Activated B cell treated with CpG ODN at 0.5 μM for 24 hours (primary cell): ENCODE measurements at regions not wholly inside any gene's neighbourhood (a gene's known extent, or its start where the extent isn't known, plus 50 kb on each side); places are given as distances from the start of the nearest gene placed in this dataset.

ENCODE experiments used
- ATAC-seq: fragments of 200-7000 bp; cut with Tn5 transposase; one replicate; pipeline ENCODE4 v1.10.0; 2021; ENCODE audit warnings: low read depth, mild to moderate bottlenecking, moderate library complexity
- CTCF ChIA-PET: fragments of 350-600 bp; sonication (Branson Sonifier 250); formaldehyde crosslinking; loops from one replicate; lab custom pipeline; 2021; ENCODE audit warnings: antibody characterized with exemption; lab: Charles Lee
- POLR2A ChIA-PET: fragments of 350-600 bp; sonication (Branson Sonifier 250); formaldehyde crosslinking; loops from one replicate; lab custom pipeline; 2021; ENCODE audit warnings: antibody characterized with exemption; lab: Charles Lee
- DNase-seq: peaks from one replicate; pipeline ENCODE4 v3.0.0; 2022
- H3K27ac Mint-ChIP-seq: one replicate; pipeline ENCODE4 v1.8.0; 2020; ENCODE audit warnings: mixed read lengths
- H3K27me3 Mint-ChIP-seq: one replicate; pipeline ENCODE4 v1.8.0; 2021; ENCODE audit warnings: mixed read lengths
- H3K36me3 Mint-ChIP-seq: one replicate; pipeline ENCODE4 v1.8.0; 2021; ENCODE audit warnings: low read depth, mixed read lengths
- H3K4me1 Mint-ChIP-seq: one replicate; pipeline ENCODE4 v1.8.0; 2021; ENCODE audit warnings: mixed read lengths
- H3K4me3 Mint-ChIP-seq: one replicate; pipeline ENCODE4 v1.8.0; 2020; ENCODE audit warnings: mild to moderate bottlenecking, mixed read lengths
- H3K9me3 Mint-ChIP-seq: one replicate; pipeline ENCODE4 v1.8.0; 2020; ENCODE audit warnings: mixed read lengths
- intact Hi-C: fragments of 100-400 bp; cut with micrococcal nuclease; formaldehyde crosslinking; loops from one replicate; pipeline ENCODE4 v1.15.1; 2024
- TF ChIP-seq, protein P1 (sequence below): fragments of 200-600 bp; IDR thresholded peaks from one replicate; pipeline ENCODE4 v1.8.0; 2022; ENCODE audit warnings: antibody characterized with exemption, mild to moderate bottlenecking

DNA sequence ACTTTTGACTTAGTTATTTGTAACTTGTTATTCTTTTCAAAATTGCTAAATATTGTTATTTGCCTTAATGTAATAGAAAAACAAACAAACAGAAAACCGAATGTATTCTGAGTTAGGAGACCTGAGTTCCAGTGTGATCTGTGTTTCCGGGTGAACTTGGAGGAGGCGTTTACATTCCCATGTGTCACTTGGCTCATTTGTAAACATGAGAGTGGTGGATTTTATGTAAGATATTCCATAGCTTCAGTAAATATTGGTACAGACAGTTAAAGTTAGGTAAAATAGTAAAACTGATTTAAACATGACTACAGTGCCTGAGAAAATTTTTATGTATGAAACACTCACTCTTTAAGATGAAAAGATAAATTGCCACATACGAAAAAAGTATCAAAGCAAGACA lies 287.3 kb upstream of the POU1F1 start:
- TF ChIP-seq, protein P1, sequence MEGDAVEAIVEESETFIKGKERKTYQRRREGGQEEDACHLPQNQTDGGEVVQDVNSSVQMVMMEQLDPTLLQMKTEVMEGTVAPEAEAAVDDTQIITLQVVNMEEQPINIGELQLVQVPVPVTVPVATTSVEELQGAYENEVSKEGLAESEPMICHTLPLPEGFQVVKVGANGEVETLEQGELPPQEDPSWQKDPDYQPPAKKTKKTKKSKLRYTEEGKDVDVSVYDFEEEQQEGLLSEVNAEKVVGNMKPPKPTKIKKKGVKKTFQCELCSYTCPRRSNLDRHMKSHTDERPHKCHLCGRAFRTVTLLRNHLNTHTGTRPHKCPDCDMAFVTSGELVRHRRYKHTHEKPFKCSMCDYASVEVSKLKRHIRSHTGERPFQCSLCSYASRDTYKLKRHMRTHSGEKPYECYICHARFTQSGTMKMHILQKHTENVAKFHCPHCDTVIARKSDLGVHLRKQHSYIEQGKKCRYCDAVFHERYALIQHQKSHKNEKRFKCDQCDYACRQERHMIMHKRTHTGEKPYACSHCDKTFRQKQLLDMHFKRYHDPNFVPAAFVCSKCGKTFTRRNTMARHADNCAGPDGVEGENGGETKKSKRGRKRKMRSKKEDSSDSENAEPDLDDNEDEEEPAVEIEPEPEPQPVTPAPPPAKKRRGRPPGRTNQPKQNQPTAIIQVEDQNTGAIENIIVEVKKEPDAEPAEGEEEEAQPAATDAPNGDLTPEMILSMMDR, result no peak
- no peaks in the 10 kb centered on the region for H3K4me1 Mint-ChIP-seq
- H3K27me3 Mint-ChIP-seq, result no peaks in the 10 kb centered on the region
- intact Hi-C loops, result no loop called here
- ChIA-PET CTCF (no interaction called here), POLR2A (no interaction called here)
- H3K27ac Mint-ChIP-seq, result no peak overlapping the region
- H3K4me3 Mint-ChIP-seq, result no peak overlapping the region
- H3K36me3 Mint-ChIP-seq, result no peaks in the 10 kb centered on the region
- no peak for DNase-seq
- H3K9me3 Mint-ChIP-seq, result no peaks in the 10 kb centered on the region
- no peak for ATAC-seq

DNA sequence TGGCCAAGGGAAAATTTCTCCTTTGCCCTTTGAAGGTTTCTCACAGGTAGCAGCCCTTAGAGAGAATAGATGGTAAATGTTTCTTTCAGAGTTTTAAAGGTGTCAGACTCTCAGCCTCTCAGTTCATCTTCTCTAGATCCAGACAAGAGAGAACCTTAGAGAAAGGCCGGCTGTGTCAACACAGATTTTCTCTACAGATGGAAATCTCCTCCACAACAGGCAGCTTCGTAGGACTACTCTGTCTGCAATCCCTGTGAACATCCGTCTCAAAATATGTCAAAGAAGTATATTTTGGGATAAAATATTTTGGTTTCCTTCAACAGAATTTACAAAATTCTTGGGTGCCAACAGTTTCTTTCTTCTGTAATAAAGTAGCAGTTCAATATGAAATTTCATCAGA lies 282.1 kb upstream of the POU1F1 start:
- ATAC-seq (no peak), DNase-seq (no peak)
- no peaks in the 10 kb centered on the region for H3K27me3 Mint-ChIP-seq
- no peak overlapping the region for H3K27ac Mint-ChIP-seq
- no peak overlapping the region for H3K4me3 Mint-ChIP-seq
- CTCF ChIA-PET, result no interaction called here
- intact Hi-C loops, result loop anchor here (10.0 kb wide), 1 partner anchor 556 kb away; no protein-coding TSS in a partner anchor
- no peaks in the 10 kb centered on the region for H3K36me3 Mint-ChIP-seq
- H3K4me1 Mint-ChIP-seq, result no peaks in the 10 kb centered on the region
- H3K9me3 Mint-ChIP-seq, result no peaks in the 10 kb centered on the region
- POLR2A ChIA-PET, result no interaction called here
- TF ChIP-seq, protein P1, result no peak

- TF ChIP-seq, protein P1, result no peak
- Mint-ChIP-seq H3K9me3 (no peaks in the 10 kb centered on the region), H3K4me1 (no peaks in the 10 kb centered on the region), H3K36me3 (no peaks in the 10 kb centered on the region), H3K4me3 (no peak overlapping the region), H3K27me3 (peaks cover 1% of the 10 kb centered on the region), H3K27ac (no peak overlapping the region)
- intact Hi-C loops, result loop anchor here (10.0 kb wide), 1 partner anchor 560 kb away; no protein-coding TSS in a partner anchor
- no peak for DNase-seq
- ChIA-PET POLR2A (no interaction called here), CTCF (no interaction called here)
- no peak for ATAC-seq
Observed at GRCh38 chr3:87555290-87555689, 278.9 kb upstream of the POU1F1 start.

DNA sequence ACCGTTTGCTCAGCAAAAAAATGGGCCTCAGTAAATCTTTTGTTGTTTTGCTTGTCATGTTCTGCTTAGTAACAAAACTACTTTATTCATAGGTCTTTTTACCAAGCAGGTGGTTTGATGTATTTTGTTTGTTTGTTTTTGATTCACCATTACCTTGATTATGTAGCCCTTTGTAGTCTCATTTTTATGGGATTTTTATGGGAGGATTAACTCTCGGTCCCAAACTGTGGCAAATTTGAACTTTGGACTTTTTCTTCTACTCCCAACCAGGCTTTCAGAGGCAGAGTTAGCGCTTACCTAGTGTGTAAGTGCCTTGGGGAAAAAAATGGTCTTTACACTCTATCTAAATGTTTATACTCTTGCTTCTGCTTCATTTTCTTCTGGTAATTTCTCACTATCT lies 276.7 kb upstream of the POU1F1 start:
- H3K27me3 Mint-ChIP-seq, result peaks cover 3% of the 10 kb centered on the region
- intact Hi-C loops, result loop anchor here (10.0 kb wide), 1 partner anchor 562 kb away; no protein-coding TSS in a partner anchor
- H3K27ac Mint-ChIP-seq, result no peak overlapping the region
- TF ChIP-seq, protein P1, result no peak
- no peak for DNase-seq
- H3K36me3 Mint-ChIP-seq, result no peaks in the 10 kb centered on the region
- ChIA-PET POLR2A (no interaction called here), CTCF (no interaction called here)
- H3K4me3 Mint-ChIP-seq, result no peak overlapping the region
- no peaks in the 10 kb centered on the region for H3K4me1 Mint-ChIP-seq
- ATAC-seq, result no peak
- H3K9me3 Mint-ChIP-seq, result no peaks in the 10 kb centered on the region

DNA sequence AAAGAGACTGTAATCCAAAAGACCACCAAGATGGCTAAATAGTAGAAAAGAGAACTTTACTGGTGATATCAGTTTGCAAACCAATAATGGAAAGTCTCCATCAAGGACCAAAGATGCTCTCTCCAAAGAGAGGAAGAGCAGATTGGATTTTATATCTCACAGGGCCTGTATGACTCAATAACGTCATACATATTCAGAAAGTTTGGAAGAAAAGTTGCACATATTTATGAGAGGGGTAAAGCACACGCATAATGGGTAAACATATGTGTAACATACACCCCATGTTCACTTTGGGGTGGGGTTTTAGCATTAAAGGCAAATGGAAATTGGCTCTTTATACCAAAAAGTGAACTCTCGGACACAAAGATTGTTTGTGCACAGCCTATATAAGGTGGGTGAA lies 274.5 kb upstream of the POU1F1 start:
- no peak overlapping the region for H3K4me3 Mint-ChIP-seq
- H3K36me3 Mint-ChIP-seq, result no peaks in the 10 kb centered on the region
- TF ChIP-seq, protein P1, result no peak
- peaks cover 3% of the 10 kb centered on the region for H3K27me3 Mint-ChIP-seq
- H3K4me1 Mint-ChIP-seq, result no peaks in the 10 kb centered on the region
- H3K27ac Mint-ChIP-seq, result no peak overlapping the region
- DNase-seq (no peak), ATAC-seq (no peak)
- intact Hi-C loops, result loop anchor here (10.0 kb wide), 1 partner anchor 564 kb away; no protein-coding TSS in a partner anchor
- POLR2A ChIA-PET, result no interaction called here
- no peaks in the 10 kb centered on the region for H3K9me3 Mint-ChIP-seq
- CTCF ChIA-PET, result no interaction called here
